ENCODE measurements at regions not wholly inside any gene's neighbourhood (a gene's known extent, or its start where the extent isn't known, plus 50 kb on each side); places are given as distances from the start of the nearest gene placed in this dataset.

- Histone ChIP-seq H3K9me2 (replicated peaks; ENCODE audit: insufficient read depth) (no peaks in the 10 kb centered on the region), H2AFZ (no peak overlapping the region), H4K20me1 (ENCODE audit: insufficient read depth, poor library complexity, severe bottlenecking) (no peaks in the 10 kb centered on the region), H3K79me2 (no peaks in the 10 kb centered on the region), H3K27me3 (no peaks in the 10 kb centered on the region), H3K9me3 (ENCODE audit: low read depth) (no peaks in the 10 kb centered on the region), H3K4me2 (no peak overlapping the region), H3K27ac (no peak overlapping the region), H3K4me3 (no peak overlapping the region), H3K36me3 (replicated peaks; ENCODE audit: insufficient read depth, low read depth) (no peaks in the 10 kb centered on the region), H3K4me1 (ENCODE audit: insufficient read depth) (no peaks in the 10 kb centered on the region)
- no peak for DNase-seq (ENCODE audit: low spot score)
- no peak for TF ChIP-seq CTCF (IDR thresholded peaks at IDR 0.05; ENCODE audit: poor library complexity)
- no peak for TF ChIP-seq EZH2 (IDR thresholded peaks at IDR 0.05; ENCODE audit: borderline replicate concordance)
- TF ChIP-seq EZH2phosphoT487 (IDR thresholded peaks at IDR 0.05; ENCODE audit: low read depth, severe bottlenecking, unreplicated experiment): no peak
- 78% methylated on average over 6 of the region's 6 CpGs for WGBS (ENCODE audit: low lambda C conversion rate, missing lambda C conversion rate)
Measured at GRCh38 chr3:101954361-101954760, 105.0 kb downstream of the NFKBIZ start.

DNA sequence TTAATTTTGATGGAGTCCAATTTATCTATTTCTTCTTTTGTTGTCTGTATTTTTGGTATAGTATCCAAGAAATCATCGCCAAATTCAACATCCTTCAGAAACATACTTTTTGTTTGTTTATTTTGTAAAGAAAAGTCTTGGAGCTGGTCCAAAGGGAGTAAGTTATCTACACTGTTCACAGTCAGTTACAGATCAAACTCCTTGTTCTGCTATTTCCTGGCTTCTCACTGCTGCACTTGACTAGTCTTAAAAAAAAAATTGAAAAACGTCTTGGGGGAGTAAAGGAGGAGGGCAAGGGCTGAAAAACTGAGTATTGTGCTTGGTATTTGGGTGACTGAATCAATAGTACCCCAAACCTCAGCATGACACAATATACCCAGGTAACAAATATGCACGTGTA, 105.6 kb downstream of the NFKBIZ start:
- H3K4me1 ChIP-seq (ENCODE audit: insufficient read depth): no peaks in the 10 kb centered on the region
- no peaks in the 10 kb centered on the region for H3K36me3 ChIP-seq (replicated peaks; ENCODE audit: insufficient read depth, low read depth)
- no peak for TF ChIP-seq CTCF (IDR thresholded peaks at IDR 0.05; ENCODE audit: poor library complexity)
- no peak for TF ChIP-seq EZH2phosphoT487 (IDR thresholded peaks at IDR 0.05; ENCODE audit: low read depth, severe bottlenecking, unreplicated experiment)
- TF ChIP-seq EZH2 (IDR thresholded peaks at IDR 0.05; ENCODE audit: borderline replicate concordance): no peak
- no peak overlapping the region for H3K4me3 ChIP-seq
- H3K9me2 ChIP-seq (replicated peaks; ENCODE audit: insufficient read depth): no peaks in the 10 kb centered on the region
- H3K4me2 ChIP-seq: no peak overlapping the region
- H2AFZ ChIP-seq: no peak overlapping the region
- H3K79me2 ChIP-seq: no peaks in the 10 kb centered on the region
- no peak for DNase-seq (ENCODE audit: low spot score)
- no peak overlapping the region for H3K27ac ChIP-seq
- 54% methylated on average over 3 of the region's 3 CpGs for WGBS (ENCODE audit: low lambda C conversion rate, missing lambda C conversion rate)
- no peaks in the 10 kb centered on the region for H3K27me3 ChIP-seq
- no peaks in the 10 kb centered on the region for H4K20me1 ChIP-seq (ENCODE audit: insufficient read depth, poor library complexity, severe bottlenecking)
- H3K9me3 ChIP-seq (ENCODE audit: low read depth): no peaks in the 10 kb centered on the region

DNA sequence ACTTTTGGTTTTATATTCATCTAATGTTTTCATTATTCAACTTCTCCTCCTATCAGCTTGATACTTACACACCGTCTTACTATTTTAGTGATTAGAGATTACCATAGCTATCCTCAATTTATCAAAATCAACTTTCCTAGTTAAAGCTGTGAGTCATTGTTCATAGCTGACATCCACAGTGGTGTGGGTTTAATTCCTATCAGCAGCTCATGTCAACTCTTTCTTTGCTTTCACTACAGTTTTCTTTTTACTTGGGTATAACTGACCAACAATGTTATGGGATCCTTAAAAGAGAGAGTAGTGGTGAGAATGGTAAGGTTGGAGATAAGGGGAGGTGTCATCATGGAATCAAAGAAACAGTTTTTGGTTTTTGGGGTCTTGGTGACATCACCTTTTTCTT, 112.7 kb downstream of the NFKBIZ start:
- WGBS (ENCODE audit: low lambda C conversion rate, missing lambda C conversion rate): 69% methylated on average over 1 of the region's 1 CpG
- Histone ChIP-seq H3K79me2 (no peaks in the 10 kb centered on the region), H3K4me2 (no peak overlapping the region), H3K27me3 (no peaks in the 10 kb centered on the region), H3K27ac (no peak overlapping the region), H3K4me1 (ENCODE audit: insufficient read depth) (no peaks in the 10 kb centered on the region), H3K9me2 (replicated peaks; ENCODE audit: insufficient read depth) (no peaks in the 10 kb centered on the region), H3K4me3 (no peak overlapping the region), H2AFZ (no peak overlapping the region), H3K36me3 (replicated peaks; ENCODE audit: insufficient read depth, low read depth) (no peaks in the 10 kb centered on the region), H4K20me1 (ENCODE audit: insufficient read depth, poor library complexity, severe bottlenecking) (no peaks in the 10 kb centered on the region), H3K9me3 (ENCODE audit: low read depth) (no peaks in the 10 kb centered on the region)
- DNase-seq (ENCODE audit: low spot score): no peak
- TF ChIP-seq EZH2 (IDR thresholded peaks at IDR 0.05; ENCODE audit: borderline replicate concordance): no peak
- TF ChIP-seq CTCF (IDR thresholded peaks at IDR 0.05; ENCODE audit: poor library complexity): no peak
- TF ChIP-seq EZH2phosphoT487 (IDR thresholded peaks at IDR 0.05; ENCODE audit: low read depth, severe bottlenecking, unreplicated experiment): no peak

DNA sequence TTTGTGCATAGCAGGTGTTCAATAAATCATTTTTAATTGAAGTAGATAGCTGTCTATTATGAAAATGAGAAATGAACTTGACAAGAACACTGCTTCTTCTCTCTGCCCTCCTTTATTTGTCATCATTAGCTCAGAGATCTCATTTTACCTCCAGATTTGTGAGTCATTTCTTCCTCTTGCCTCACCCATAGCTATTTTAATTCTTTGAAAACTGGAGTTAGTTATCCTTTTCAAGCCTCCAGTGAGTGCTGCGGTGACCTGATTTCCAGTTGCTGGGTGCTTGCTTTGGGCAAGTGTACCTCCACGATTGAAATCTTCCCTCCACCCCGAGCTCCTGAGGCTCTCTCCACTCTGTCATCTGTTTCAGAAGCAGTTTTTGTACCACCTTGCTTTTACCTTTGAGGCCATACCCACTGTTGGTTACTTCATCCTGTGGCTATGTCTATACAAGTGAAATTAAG, 114.6 kb downstream of the NFKBIZ start:
- no peaks in the 10 kb centered on the region for H3K79me2 ChIP-seq
- no peaks in the 10 kb centered on the region for H3K4me1 ChIP-seq (ENCODE audit: insufficient read depth)
- no peaks in the 10 kb centered on the region for H3K9me2 ChIP-seq (replicated peaks; ENCODE audit: insufficient read depth)
- no peak overlapping the region for H3K27ac ChIP-seq
- H3K9me3 ChIP-seq (ENCODE audit: low read depth): no peaks in the 10 kb centered on the region
- H3K4me2 ChIP-seq: no peak overlapping the region
- 97% methylated on average over 3 of the region's 3 CpGs for WGBS (ENCODE audit: low lambda C conversion rate, missing lambda C conversion rate)
- no peaks in the 10 kb centered on the region for H3K27me3 ChIP-seq
- no peaks in the 10 kb centered on the region for H3K36me3 ChIP-seq (replicated peaks; ENCODE audit: insufficient read depth, low read depth)
- H4K20me1 ChIP-seq (ENCODE audit: insufficient read depth, poor library complexity, severe bottlenecking): no peaks in the 10 kb centered on the region
- no peak overlapping the region for H3K4me3 ChIP-seq
- no peak overlapping the region for H2AFZ ChIP-seq
- no peak for TF ChIP-seq EZH2phosphoT487 (IDR thresholded peaks at IDR 0.05; ENCODE audit: low read depth, severe bottlenecking, unreplicated experiment)
- TF ChIP-seq EZH2 (IDR thresholded peaks at IDR 0.05; ENCODE audit: borderline replicate concordance): no peak
- TF ChIP-seq CTCF (IDR thresholded peaks at IDR 0.05; ENCODE audit: poor library complexity): no peak
- DNase-seq (ENCODE audit: low spot score): no peak
